Fibroblast of the aortic adventitia (primary cell): ENCODE measurements at regions not wholly inside any gene's neighbourhood (a gene's known extent, or its start where the extent isn't known, plus 50 kb on each side); places are given as distances from the start of the nearest gene placed in this dataset.
"Not testable (repeated sequence)": the region's sequence is repeated elsewhere in the genome, so short reads cannot be mapped to it uniquely, and the experiment has no call there.

Experiments
- DNase-seq: peaks from one replicate; pipeline ENCODE4 v3.0.0-alpha.2; 2010; ENCODE audit warnings: low read depth
- H3K4me3 ChIP-seq: 2 replicates; pipeline ENCODE4 v1.5.1; 2011; ENCODE audit warnings: low read depth, mild to moderate bottlenecking, control low read depth, low read length, moderate library complexity
- TF ChIP-seq, protein P1 (sequence below): IDR thresholded peaks from 2 replicates; pipeline ENCODE4 v1.5.1; 2011; ENCODE audit warnings: mild to moderate bottlenecking, low read length, control low read depth, inconsistent platforms; ENCODE audit not compliant: insufficient read depth

DNA sequence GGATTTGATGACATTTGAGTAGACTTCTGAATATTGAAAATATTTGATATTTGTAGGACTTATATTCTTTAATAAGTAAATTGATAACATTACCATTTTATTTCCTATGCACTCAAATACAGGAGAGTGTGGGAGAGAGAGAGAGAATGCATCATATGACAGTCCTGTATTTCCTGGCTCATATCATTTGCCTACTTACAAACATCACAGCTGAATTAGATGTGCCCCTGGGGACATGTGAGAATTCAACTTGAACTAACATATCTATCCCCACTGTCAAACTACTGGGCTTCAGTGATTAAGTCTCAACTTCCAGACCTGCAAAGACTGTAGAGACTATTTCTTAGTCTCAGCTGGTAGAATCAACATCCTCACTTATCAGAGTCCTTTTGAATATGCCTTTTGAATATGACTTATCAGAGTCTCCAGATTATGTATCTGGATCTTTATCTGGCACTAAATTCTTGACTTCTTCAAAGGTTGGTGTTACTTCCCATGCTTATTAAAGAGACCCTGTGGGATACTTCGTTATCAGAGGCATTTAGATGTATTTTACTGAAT lies 75.5 kb downstream of the PABPC4L start:
- no peak for DNase-seq
- H3K4me3 ChIP-seq: no peak overlapping the region
- TF ChIP-seq, protein P1, sequence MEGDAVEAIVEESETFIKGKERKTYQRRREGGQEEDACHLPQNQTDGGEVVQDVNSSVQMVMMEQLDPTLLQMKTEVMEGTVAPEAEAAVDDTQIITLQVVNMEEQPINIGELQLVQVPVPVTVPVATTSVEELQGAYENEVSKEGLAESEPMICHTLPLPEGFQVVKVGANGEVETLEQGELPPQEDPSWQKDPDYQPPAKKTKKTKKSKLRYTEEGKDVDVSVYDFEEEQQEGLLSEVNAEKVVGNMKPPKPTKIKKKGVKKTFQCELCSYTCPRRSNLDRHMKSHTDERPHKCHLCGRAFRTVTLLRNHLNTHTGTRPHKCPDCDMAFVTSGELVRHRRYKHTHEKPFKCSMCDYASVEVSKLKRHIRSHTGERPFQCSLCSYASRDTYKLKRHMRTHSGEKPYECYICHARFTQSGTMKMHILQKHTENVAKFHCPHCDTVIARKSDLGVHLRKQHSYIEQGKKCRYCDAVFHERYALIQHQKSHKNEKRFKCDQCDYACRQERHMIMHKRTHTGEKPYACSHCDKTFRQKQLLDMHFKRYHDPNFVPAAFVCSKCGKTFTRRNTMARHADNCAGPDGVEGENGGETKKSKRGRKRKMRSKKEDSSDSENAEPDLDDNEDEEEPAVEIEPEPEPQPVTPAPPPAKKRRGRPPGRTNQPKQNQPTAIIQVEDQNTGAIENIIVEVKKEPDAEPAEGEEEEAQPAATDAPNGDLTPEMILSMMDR: no peak

DNA sequence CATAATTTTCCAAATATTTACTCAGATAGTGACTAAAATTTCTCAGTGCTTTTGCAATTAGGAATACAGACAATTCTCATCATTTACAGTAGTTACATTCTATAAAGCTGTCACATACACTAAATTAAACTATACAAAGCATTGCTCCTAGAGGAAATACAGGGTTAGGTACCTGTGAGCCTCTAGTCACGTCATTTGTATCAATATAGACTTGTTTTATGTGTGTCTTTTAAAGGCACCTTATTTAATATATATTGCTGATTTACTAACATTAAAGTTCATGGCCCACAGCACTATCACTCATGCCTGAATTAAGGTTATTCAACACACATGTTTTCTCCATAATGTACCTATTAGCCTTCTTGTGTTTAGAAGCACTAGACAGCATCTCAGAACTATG lies 78.7 kb downstream of the PABPC4L start:
- no peak for DNase-seq
- no peak overlapping the region for H3K4me3 ChIP-seq
- TF ChIP-seq, protein P1: no peak

DNA sequence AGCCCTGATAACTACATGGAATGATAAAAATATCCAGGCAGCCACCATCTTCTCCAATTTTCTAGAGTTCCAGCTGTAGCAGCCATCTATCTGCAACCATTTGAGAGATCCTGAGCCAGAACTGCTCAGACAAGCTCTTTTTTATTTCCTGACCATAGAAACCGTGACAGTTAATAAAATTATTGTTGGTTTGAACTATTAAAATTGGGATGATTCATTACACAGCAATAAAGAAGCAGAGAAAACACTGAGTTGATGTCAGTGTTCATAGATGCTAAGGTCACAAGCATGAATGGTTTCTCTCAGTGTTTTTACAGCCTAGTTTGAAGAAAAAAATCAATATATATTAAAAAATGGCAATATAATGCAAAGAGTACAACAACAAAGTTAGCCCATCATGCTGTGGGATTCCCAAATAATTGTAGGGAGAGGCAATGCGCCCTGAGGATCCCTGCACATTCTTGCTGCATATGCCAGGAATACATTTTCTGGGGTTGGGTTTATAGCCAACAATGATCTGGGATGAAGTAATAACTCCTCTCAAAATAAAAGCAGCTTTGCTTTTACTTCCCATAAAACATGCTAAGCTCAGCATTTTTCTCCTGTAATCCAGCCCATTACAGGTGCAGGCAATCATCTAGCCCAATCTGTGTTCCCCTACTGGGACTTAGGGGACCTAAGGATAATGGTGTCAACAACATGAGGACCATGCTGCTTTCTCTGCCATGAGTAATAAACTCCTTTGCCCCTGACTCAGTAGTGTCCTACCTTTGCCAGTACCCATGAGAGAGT lies 84.0 kb downstream of the PABPC4L start:
- TF ChIP-seq, protein P1: no peak
- no peak for DNase-seq
- H3K4me3 ChIP-seq: no peak overlapping the region

DNA sequence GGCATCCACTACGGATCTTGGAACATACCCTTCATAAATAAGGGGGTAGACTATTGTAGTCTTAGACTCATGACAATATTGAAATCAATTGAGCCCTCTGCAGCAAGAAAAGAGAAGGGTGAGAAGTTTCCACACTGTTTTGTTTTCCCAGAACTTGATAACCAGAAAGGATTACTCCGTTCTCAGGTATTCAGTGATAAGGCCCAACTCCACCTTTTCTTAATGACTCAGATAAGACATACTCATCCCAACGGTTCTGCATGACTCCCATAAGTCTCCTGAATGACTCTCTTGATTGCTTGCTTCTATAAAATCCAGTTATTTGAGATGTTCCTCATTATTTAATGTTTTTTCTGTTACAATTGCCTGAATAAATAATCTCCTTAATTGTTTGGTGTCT lies 111.7 kb downstream of the PABPC4L start:
- TF ChIP-seq, protein P1: no peak
- DNase-seq: no peak
- no peak overlapping the region for H3K4me3 ChIP-seq

DNA sequence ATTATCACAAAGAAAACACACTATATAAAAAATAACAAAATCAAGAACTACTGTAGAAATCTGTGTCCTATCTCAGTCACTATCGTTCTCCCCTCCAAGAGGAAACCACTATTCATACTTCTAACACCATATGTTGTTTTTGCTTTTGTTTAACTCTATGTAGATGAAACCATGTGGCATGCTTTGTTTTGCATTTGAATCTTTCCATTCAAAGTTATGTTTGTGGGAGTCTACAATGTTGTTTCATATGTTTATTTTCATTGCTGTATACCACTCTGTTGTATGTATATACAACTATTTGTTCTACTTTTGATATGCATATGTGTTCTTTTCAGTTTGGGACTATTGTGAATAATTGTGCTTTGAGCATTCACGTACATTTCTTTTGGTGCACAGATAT lies 116.1 kb downstream of the PABPC4L start:
- DNase-seq: no peak
- no peak overlapping the region for H3K4me3 ChIP-seq
- TF ChIP-seq, protein P1: no peak

DNA sequence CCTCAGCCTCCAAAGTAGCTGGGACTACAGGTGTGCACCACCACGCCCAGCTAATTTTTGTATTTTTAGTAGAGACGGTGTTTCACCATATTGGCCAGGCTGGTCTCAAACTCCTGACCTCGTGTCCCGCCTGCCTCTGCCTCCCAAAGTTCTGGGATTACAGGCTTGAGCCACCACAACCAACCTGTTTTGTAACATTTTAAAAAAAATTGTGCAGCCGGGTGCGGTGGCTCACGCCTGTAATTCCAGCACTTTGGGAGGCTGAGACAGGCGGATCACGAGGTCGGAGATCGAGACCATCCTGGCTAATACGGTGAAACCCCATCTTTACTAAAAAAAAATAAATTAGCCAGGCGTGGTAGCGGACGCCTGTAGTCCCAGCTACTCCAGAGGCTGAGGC lies 122.5 kb downstream of the PABPC4L start:
- not testable (repeated sequence) for H3K4me3 ChIP-seq, DNase-seq

DNA sequence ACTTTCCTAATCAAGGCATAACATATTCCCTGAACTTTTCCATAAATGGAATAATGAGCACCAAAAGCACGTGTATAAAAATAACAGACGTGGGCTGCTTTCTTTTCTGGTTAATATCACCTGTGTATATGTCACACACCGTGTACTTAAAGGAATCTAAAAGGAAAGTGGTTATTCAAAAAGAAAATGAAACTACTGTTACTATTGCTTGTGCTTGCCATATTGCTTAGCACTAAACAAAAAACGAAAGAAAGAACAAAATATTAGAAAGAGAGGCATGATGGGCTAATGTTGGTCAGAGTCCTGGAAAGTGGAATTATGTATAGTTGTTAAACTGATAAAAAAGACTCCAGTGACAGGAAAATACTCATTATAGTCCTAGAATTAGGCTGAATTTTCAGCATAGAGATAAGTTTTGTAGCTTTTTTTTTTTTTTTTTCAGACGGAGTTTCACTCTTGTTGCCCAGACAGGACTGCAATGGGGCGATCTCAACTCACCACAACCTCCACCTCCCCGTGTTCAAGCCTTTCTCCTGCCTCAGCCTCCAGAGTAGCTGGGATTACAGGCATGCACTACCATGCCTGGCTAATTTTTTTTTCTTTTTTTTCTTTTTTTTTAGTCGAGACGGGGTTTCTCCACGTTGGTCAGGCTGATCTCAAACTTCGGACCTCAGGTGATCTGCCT lies 123.2 kb downstream of the PABPC4L start:
- TF ChIP-seq, protein P1: no peak
- no peak overlapping the region for H3K4me3 ChIP-seq
- DNase-seq: no peak
